HepG2 (cell line): ENCODE measurements at regions not wholly inside any gene's neighbourhood (a gene's known extent, or its start where the extent isn't known, plus 50 kb on each side); places are given as distances from the start of the nearest gene placed in this dataset.

ENCODE experiments used
- ATAC-seq: fragments of 200-7000 bp; cut with Tn5 transposase; 3 replicates; pipeline ENCODE4 v1.9.1; 2020; ENCODE audit warnings: mild to moderate bottlenecking, moderate library complexity
- BruUV-seq: library from RNA; stranded (reverse); fragments of 400-500 nt; replicated peaks from 2 replicates; lab custom pipeline; 2021; lab: Mats Ljungman, UMichigan
- CTCF ChIA-PET: fragments of 300-600 bp; formaldehyde crosslinking; extraction: SDS; loops from one replicate; lab custom pipeline; 2021; ENCODE audit warnings: low total read pairs, inconsistent platforms, low intra/inter-chr PET ratio; lab: Yijun Ruan, JAX
- POLR2A ChIA-PET: fragments of 350-600 bp; sonication (Branson Sonifier 250); formaldehyde crosslinking; loops from one replicate; lab custom pipeline; 2020; ENCODE audit warnings: antibody characterized with exemption, inconsistent platforms; lab: Yijun Ruan, JAX
- DNase-seq: peaks from one replicate; pipeline ENCODE4 v3.0.0-alpha.2; 2015; ENCODE audit warnings: low spot score
- FAIRE-seq: peaks from 3 replicates; lab custom pipeline; 2011; peaks lifted over from hg19 to GRCh38; lab: Jason Lieb, UNC
- H2AFZ ChIP-seq: one replicate; pipeline ENCODE4 v1.6.1; 2011; ENCODE audit warnings: low read length, inconsistent platforms
- H3K27ac ChIP-seq: fragments of 300-600 bp; 3 replicates; pipeline ENCODE4 v1.8.0; 2011; ENCODE audit warnings: mixed run types, mild to moderate bottlenecking, mixed read lengths, low read length, inconsistent platforms; ENCODE audit not compliant: insufficient read depth; ENCODE audit errors: extremely low read length
- H3K27me3 ChIP-seq, 2 experiments: fragments of 200-600 bp in 1 of 2; 2 replicates in 1 of 2; 3 replicates in 1 of 2; pipeline versions ENCODE4 v1.6.0 to v1.8.0; 2011; ENCODE audit warnings: low read length in 2 of 2, mild to moderate bottlenecking in 2 of 2, moderate library complexity in 2 of 2, inconsistent platforms in 1 of 2; ENCODE audit not compliant: insufficient read depth in 2 of 2, control insufficient read depth in 1 of 2
- H3K36me3 ChIP-seq, 2 experiments: fragments of 200-600 bp in 1 of 2; replicated peaks in 1 of 2; 2 replicates in 1 of 2; 3 replicates in 1 of 2; pipeline versions ENCODE4 v1.5.1 to v1.8.0; 2011; ENCODE audit warnings: low read length in 2 of 2, inconsistent platforms in 1 of 2; ENCODE audit not compliant: insufficient read depth in 2 of 2, control insufficient read depth in 1 of 2
- H3K4me1 ChIP-seq: 2 replicates; pipeline ENCODE4 v1.5.1; 2012; ENCODE audit warnings: low read length, inconsistent platforms; ENCODE audit not compliant: insufficient read depth
- H3K4me2 ChIP-seq: 2 replicates; pipeline ENCODE4 v1.6.0; 2011; ENCODE audit warnings: low read depth, low read length, inconsistent platforms
- H3K4me3 ChIP-seq, 3 experiments: fragments of 200-600 bp in 1 of 3; sonication (generic), shearing (Covaris generic) in 1 of 3; replicated peaks in 1 of 3; 2 replicates each; pipeline ENCODE4 v1.5.1; 2011 to 2016; ENCODE audit warnings: low read length in 3 of 3, inconsistent platforms in 2 of 3, low read depth in 2 of 3, mild to moderate bottlenecking in 2 of 3, control low read depth in 1 of 3, mixed read lengths in 1 of 3; ENCODE audit not compliant: insufficient read depth in 1 of 3
- H3K79me2 ChIP-seq: one replicate; pipeline ENCODE4 v1.6.1; 2011; ENCODE audit warnings: low read length, inconsistent platforms; ENCODE audit not compliant: insufficient read depth
- H3K9ac ChIP-seq: 2 replicates; pipeline ENCODE4 v1.6.0; 2011; ENCODE audit warnings: mild to moderate bottlenecking, low read depth, low read length, inconsistent platforms; ENCODE audit not compliant: insufficient read depth
- H3K9me3 ChIP-seq: 2 replicates; pipeline ENCODE4 v1.5.1; 2012; ENCODE audit warnings: mild to moderate bottlenecking, low read length
- H4K20me1 ChIP-seq: 2 replicates; pipeline ENCODE4 v1.6.0; 2011; ENCODE audit warnings: inconsistent platforms, mild to moderate bottlenecking, low read length, moderate library complexity; ENCODE audit not compliant: insufficient read depth
- ASH2L ChIP-seq: fragments of 300-600, 200-600 bp; sonication (generic); IDR thresholded peaks from 2 replicates; pipeline ENCODE4 v1.7.0; 2017; ENCODE audit warnings: low read depth, mild to moderate bottlenecking, moderate library complexity, mixed read lengths, low read length; ENCODE audit not compliant: insufficient read length
- FOXP1 ChIP-seq, 2 experiments: fragments of 450-650 bp in 1 of 2; IDR thresholded peaks; 2 replicates each; pipeline ENCODE4 v1.6.1; 2017 to 2018; ENCODE audit warnings: antibody characterized with exemption in 1 of 2
- HNF4G ChIP-seq, 2 experiments: sonication (generic) in 1 of 2; formaldehyde crosslinking in 1 of 2; IDR thresholded peaks; 2 replicates each; pipeline versions ENCODE4 v1.4.0 to v1.6.1; 2011 to 2020; ENCODE audit warnings: borderline replicate concordance in 2 of 2, low read depth in 2 of 2, mild to moderate bottlenecking in 2 of 2, low read length in 1 of 2, missing genetic modification reagents in 1 of 2, moderate library complexity in 1 of 2
- ISL2 ChIP-seq: sonication (generic); formaldehyde crosslinking; IDR thresholded peaks from 2 replicates; pipeline ENCODE4 v1.5.0; 2020; ENCODE audit warnings: missing genetic modification reagents
- NCOA1 ChIP-seq: sonication (generic); formaldehyde crosslinking; IDR thresholded peaks from 2 replicates; pipeline ENCODE4 v1.9.0; 2021; ENCODE audit warnings: missing genetic modification reagents
- ZNF251 ChIP-seq: sonication (generic); formaldehyde crosslinking; IDR thresholded peaks from 2 replicates; pipeline ENCODE4 v1.9.0; 2021; ENCODE audit warnings: mild to moderate bottlenecking, missing genetic modification reagents
- ZNF296 ChIP-seq: sonication (generic); formaldehyde crosslinking; conservative IDR thresholded peaks from 2 replicates; pipeline ENCODE4 v1.5.0; 2020; ENCODE audit warnings: mild to moderate bottlenecking, missing genetic modification reagents
- ZNF570 ChIP-seq: sonication (generic); formaldehyde crosslinking; IDR thresholded peaks from 2 replicates; pipeline ENCODE4 v1.4.0; 2020; ENCODE audit warnings: mild to moderate bottlenecking, missing genetic modification reagents, borderline replicate concordance
- ZNF740 ChIP-seq: sonication (generic); formaldehyde crosslinking; IDR thresholded peaks from 2 replicates; pipeline ENCODE4 v1.4.0; 2020; ENCODE audit warnings: missing genetic modification reagents
- ZNF768 ChIP-seq: sonication (generic); formaldehyde crosslinking; IDR thresholded peaks from 2 replicates; pipeline ENCODE4 v1.4.0; 2020; ENCODE audit warnings: missing genetic modification reagents
- WGBS: methylation state at CpG from one replicate; pipeline ENCODE4 v1.1.6; 2017; ENCODE audit warnings: low lambda C conversion rate; 5-methylcytosine and 5-hydroxymethylcytosine counted together
- in situ Hi-C: cut with HindIII; loops from 2 replicates; pipeline ENCODE4 v1.10.0; 2017; ENCODE audit warnings: low pct_unique_long_range_greater_than_20kb; ENCODE audit not compliant: extremely low pct_ligation_motif_present
- intact Hi-C: fragments of 100-400 bp; cut with micrococcal nuclease; formaldehyde crosslinking; loops from one replicate; pipeline ENCODE4 v1.10.0; 2022; ENCODE audit not compliant: unreplicated experiment

- FAIRE-seq (no peak), ATAC-seq (no peak), DNase-seq (no peak)
- no peaks in the 10 kb centered on the region for H3K4me1 ChIP-seq
- no peaks in the 10 kb centered on the region for H3K36me3 ChIP-seq
- BruUV-seq = no TSS peak
- no peak overlapping the region for H3K9ac ChIP-seq
- intact Hi-C loops = no loop called here
- H3K4me2 ChIP-seq = no peak overlapping the region
- no peaks in the 10 kb centered on the region for H3K79me2 ChIP-seq
- no peak overlapping the region for H2AFZ ChIP-seq
- no peak overlapping the region for H3K4me3 ChIP-seq
- WGBS = 3% methylated on average over 3 of the region's 4 CpGs
- no peak overlapping the region for H3K27ac ChIP-seq
- H3K27me3 ChIP-seq = no peaks in the 10 kb centered on the region
- POLR2A ChIA-PET = no interaction called here
- TF ChIP-seq FOXP1 (IDR thresholded peaks at IDR 0.05) (no peak), FOXP1 (CRISPR knock-in tag; IDR thresholded peaks at IDR 0.05) (no peak), NCOA1 (CRISPR knock-in tag) (no peak), ZNF740 (CRISPR knock-in tag) (no peak), ZNF251 (CRISPR knock-in tag) (no peak), ISL2 (CRISPR knock-in tag) (no peak), ZNF570 (no peak), ZNF296 (CRISPR knock-in tag) (no peak), ASH2L (no peak), HNF4G (IDR thresholded peaks at IDR 0.05; ENCODE audit: borderline replicate concordance, low read depth, low read length) (no peak), HNF4G (CRISPR knock-in tag; IDR thresholded peaks at IDR 0.05; ENCODE audit: borderline replicate concordance, low read depth) (no peak), ZNF768 (no peak)
- TF ChIP-seq, all 625 proteins: peak for 0
- Histone ChIP-seq H4K20me1 (no peaks in the 10 kb centered on the region), H3K9me3 (peaks cover 10% of the 10 kb centered on the region; the same call in 1 of the 2 replicates)
- CTCF ChIA-PET = no interaction called here
- in situ Hi-C loops = no loop called here
These were observed 171.9 kb downstream of the MAGEB5 start for GRCh38 chrX:26387906-26388305.
